ENCODE measurements at regions not wholly inside any gene's neighbourhood (a gene's known extent, or its start where the extent isn't known, plus 50 kb on each side); places are given as distances from the start of the nearest gene placed in this dataset.

DNA sequence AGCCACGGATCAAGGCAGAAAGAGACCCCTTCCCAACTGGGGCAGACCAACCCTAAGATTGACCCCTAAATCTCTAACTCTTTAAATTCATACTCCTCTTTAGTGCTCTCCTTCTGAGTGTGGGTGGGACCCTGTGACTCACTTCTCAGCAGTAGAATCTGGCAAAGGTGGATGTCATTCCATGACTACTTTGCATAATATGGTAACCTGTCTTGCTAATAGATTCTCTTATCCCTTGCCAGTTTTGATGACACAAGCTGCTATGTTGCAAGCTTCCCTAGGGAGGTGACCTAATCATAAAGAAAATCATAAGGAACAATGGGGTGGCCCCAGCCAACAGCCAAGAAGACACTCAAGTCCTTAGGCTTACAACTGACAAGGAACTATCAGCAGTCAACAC is 155.4 kb upstream of the VWC2 start:
- peak; percentile 28 for DNase-seq (ENCODE audit: low read depth)
- TF ChIP-seq, protein P1, sequence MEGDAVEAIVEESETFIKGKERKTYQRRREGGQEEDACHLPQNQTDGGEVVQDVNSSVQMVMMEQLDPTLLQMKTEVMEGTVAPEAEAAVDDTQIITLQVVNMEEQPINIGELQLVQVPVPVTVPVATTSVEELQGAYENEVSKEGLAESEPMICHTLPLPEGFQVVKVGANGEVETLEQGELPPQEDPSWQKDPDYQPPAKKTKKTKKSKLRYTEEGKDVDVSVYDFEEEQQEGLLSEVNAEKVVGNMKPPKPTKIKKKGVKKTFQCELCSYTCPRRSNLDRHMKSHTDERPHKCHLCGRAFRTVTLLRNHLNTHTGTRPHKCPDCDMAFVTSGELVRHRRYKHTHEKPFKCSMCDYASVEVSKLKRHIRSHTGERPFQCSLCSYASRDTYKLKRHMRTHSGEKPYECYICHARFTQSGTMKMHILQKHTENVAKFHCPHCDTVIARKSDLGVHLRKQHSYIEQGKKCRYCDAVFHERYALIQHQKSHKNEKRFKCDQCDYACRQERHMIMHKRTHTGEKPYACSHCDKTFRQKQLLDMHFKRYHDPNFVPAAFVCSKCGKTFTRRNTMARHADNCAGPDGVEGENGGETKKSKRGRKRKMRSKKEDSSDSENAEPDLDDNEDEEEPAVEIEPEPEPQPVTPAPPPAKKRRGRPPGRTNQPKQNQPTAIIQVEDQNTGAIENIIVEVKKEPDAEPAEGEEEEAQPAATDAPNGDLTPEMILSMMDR (IDR thresholded peaks at IDR 0.05; ENCODE audit: insufficient read depth, low read depth, low read length, missing control alignments): no peak

DNA sequence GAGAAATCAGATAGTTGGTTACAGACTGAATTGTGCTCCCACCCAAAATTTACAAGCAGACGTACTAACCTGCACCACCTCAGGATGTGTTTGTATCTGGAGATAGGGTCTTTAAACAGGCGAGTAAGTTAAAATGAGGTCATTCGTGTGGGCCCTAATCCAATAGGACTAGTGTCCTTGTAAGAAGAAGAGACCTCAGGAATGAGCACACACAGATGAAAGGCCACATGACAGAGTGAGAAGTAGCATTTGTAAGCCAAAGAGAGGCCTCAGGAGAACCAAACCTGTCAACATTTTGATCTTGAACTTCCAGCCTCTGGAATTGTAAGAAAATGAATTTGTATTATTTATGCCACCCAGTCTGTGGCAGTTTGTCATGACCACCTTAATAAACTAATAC is 149.5 kb upstream of the VWC2 start:
- no peak for DNase-seq (ENCODE audit: low read depth)
- TF ChIP-seq, protein P1 (IDR thresholded peaks at IDR 0.05; ENCODE audit: insufficient read depth, low read depth, low read length, missing control alignments): no peak
- no peak overlapping the region for H3K4me3 ChIP-seq (ENCODE audit: low read length)

More for the DNA sequence above, 155.4 kb upstream of the VWC2 start:
- no peak overlapping the region for H3K4me3 ChIP-seq (ENCODE audit: low read length)

DNA sequence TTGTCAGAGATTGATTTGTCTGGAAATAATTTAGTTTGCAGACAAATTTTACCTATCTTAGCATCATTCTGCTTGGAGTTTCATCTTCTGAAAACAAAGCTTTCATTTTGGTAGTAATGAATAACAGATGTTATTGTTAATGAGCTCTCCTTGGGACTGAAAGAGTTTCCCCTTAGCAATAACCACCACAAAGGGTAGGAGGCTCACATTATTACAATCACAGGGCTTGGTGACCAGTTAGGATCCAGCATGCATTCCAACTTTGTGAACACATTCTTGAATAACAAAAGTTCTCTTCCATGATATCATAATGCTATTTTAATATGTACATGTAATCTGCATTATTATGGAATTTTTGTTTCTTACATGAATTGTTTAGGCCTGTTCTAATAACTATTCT is 148.8 kb upstream of the VWC2 start:
- TF ChIP-seq, protein P1 (IDR thresholded peaks at IDR 0.05; ENCODE audit: insufficient read depth, low read depth, low read length, missing control alignments): no peak
- no peak overlapping the region for H3K4me3 ChIP-seq (ENCODE audit: low read length)
- DNase-seq (ENCODE audit: low read depth): no peak

DNA sequence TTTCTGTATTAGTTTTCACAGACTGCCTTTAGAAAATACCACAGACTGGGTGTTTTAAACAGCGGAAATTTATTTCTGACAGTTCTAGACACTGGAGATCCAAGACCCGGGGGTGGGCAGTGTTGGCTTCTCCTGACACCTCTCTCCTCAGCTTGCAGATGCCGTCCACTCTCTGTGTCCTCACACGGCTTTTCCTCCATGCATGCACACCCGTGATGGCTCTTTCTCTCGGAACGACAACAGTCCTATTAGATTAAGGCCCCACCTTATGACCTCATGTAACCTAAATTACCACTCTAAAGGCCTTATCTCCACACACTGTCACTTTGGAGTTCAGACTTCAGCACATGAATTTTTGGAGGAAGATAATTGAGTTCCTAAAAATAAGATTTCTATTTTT is 142.9 kb upstream of the VWC2 start:
- H3K4me3 ChIP-seq (ENCODE audit: low read length): no peak overlapping the region
- TF ChIP-seq, protein P1 (IDR thresholded peaks at IDR 0.05; ENCODE audit: insufficient read depth, low read depth, low read length, missing control alignments): no peak
- DNase-seq (ENCODE audit: low read depth): no peak

DNA sequence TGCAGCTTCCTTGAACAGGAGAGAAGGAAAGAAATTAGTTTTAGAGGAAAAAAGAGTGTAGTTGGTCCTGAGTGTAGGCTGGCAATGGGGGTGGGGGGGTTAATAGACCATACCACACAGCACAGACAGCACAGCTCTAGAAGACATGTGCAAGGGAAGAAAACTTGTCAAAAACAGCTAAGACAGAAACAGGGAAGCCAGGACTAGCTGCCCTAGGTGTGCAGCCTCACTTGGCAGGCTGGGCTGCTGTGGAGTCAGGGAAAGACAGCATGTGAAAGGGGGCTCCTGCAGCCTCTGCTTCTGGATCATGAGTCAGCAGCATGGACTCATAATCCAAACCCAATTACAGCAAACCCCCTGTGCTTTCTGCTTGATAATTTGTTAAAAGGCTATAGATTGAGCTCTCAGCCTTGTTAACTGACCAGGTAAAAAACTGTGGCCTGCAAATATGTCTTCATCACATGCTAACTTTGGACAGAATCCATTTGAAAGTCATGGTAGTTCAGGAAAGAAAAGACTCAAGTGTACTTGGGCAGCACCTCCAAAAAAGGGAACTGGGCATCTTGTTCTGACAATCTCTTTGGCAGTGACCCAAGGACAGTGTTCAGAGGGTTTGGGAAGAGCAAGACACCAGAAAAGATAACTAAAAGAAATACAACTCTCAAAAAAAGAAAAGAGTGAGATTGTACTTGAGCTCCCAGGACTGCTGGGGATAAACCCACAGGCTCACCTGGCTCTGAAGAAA is 142.2 kb upstream of the VWC2 start:
- TF ChIP-seq, protein P1 (IDR thresholded peaks at IDR 0.05; ENCODE audit: insufficient read depth, low read depth, low read length, missing control alignments): no peak
- H3K4me3 ChIP-seq (ENCODE audit: low read length): no peak overlapping the region

DNA sequence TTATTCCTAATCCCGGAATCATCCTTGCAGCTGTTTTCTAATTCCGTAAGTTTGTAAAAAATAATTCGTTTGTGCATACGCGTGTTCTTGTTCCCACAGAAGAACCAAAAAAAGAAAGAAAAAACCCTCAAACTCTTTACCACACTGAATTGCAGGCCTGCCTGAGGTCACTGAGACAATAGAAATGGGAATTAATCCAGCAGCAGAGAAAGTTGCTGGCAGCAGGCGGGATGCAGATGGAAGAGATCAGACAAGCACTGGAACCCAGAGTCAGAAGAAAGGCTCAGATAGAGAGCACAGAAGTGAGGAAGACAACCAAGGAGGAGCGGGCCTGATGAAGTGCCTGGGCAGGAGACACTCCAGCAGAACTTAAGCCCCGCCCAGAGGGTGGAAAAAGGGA is 141.5 kb upstream of the VWC2 start:
- no peak for DNase-seq (ENCODE audit: low read depth)
- no peak overlapping the region for H3K4me3 ChIP-seq (ENCODE audit: low read length)
- TF ChIP-seq, protein P1 (IDR thresholded peaks at IDR 0.05; ENCODE audit: insufficient read depth, low read depth, low read length, missing control alignments): no peak

More for the DNA sequence above, 142.2 kb upstream of the VWC2 start:
- no peak for DNase-seq (ENCODE audit: low read depth)

DNA sequence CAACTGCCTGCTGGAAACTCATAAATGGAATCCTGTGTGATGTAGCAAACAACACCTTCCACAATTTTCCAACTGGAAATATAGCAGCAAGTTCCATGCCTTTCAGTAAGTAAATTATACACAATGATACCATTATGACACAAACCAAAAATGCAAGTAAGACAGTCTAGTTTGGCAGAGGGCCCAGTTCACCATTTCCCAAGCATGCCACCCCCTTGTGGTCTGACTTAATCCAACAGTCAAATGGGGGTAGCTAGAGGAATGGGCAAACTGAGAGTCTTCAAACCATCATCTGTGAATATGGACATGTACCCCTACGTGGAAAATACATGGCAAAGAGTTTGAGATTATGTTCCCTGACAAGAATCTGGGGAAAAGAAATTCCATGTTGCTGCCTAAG is 137.6 kb upstream of the VWC2 start:
- DNase-seq (ENCODE audit: low read depth): no peak
- H3K4me3 ChIP-seq (ENCODE audit: low read length): no peak overlapping the region
- TF ChIP-seq, protein P1 (IDR thresholded peaks at IDR 0.05; ENCODE audit: insufficient read depth, low read depth, low read length, missing control alignments): no peak

Measured in epithelial cell of esophagus (primary cell).